Hematopoietic multipotent progenitor cell treated with erythropoietin and hydrocortisone succinate and interleukin-3 and kit ligand, for 6 days (in vitro differentiated cells): ENCODE measurements at regions not wholly inside any gene's neighbourhood (a gene's known extent, or its start where the extent isn't known, plus 50 kb on each side); places are given as distances from the start of the nearest gene placed in this dataset.
"Not testable (repeated sequence)": the region's sequence is repeated elsewhere in the genome, so short reads cannot be mapped to it uniquely, and the experiment has no call there.

ENCODE experiments used
- DNase-seq: peaks from one replicate; pipeline ENCODE4 v3.0.0-alpha.2; 2015

DNA sequence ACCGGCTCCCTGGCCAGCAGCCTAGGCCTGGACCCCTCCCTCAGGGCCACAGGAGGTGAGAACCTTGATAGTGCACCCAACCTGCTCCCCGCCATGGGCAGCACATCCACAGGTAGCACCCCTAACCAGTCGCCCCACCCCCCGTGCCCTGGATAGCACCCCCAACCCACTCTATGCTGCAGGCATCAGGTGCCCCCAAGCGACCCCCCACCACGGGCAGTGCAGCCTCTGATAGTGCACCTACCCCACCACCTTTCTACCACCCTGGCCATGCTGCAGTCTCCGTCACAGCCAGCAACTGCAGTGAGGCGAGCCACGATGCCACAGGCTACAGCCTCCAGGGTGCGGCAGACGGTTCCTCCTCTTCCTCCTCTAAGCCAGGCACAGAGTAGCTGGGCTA is 55.6 kb downstream of the SOWAHC start:
- no peak for DNase-seq

DNA sequence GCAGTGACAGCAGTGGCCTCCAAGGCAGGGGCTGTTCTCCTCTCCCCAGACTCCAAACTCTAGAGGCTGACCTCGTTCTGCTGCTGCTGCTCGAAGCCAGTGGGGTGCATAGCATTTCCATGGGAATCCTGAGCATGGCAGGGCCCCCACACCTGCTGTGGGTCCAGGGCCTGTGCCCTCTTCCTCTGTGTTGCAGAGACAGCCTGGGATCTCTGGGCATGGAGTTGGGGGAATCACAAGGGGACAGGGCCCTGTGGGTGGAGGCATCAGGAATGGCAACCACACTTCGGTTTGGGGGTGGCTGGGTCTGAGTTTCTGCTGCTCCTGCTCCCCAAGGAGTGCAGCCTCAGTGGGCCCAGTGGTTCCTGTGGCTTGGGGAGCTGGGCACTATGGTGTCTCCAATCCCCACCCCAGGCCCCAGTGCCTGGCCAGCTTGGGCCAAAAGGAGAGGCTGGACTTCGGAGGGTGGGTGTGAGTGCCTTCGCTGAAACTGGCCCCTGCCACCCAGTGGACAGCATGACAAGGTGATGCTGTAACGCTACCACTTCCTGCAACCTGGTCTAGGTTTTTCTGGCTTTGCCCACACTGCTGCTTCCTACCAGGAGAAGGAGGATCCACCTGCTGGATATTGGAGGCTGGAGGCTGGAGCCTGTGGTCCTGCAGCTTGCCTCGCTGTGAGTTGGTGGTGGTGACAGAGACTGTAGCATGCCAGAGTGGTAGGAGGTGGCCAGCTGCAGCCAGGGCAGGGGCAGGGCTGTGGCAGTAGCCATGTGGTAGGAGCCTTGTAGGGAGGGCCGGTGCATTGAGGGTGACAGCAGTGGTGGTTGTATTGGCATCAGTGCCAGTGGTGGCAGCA is 56.6 kb downstream of the SOWAHC start:
- no peak for DNase-seq

DNA sequence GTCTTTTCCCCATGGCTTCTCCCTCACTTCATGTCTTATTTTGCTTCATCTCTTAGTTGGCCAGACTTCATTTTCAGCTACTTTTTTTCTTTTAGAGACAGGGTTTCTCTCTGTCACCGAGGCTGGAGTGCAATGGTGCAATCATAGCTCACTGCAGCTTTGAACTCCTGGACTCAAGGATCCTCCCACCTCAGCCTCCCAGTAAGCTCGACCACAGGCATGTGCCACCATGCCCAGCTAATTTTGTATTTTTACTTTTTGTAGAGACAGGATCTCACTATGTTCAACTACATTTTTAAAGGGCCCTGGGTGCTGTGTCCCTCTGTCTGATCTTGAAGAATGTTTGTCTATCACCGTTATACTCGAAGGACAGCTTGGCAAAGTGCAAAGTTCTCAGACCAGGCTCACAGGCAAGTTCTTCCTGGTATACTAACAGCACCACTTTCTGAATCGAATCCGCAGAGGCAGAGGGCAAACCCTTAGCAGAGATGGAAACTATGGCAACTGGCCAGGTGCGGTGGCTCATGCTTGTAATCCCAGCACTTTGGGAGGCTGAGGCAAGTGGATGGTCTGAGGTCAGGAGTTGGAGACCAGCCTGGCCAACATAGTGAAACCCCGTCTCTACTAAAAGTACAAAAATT is 60.9 kb downstream of the SOWAHC start:
- no peak for DNase-seq

DNA sequence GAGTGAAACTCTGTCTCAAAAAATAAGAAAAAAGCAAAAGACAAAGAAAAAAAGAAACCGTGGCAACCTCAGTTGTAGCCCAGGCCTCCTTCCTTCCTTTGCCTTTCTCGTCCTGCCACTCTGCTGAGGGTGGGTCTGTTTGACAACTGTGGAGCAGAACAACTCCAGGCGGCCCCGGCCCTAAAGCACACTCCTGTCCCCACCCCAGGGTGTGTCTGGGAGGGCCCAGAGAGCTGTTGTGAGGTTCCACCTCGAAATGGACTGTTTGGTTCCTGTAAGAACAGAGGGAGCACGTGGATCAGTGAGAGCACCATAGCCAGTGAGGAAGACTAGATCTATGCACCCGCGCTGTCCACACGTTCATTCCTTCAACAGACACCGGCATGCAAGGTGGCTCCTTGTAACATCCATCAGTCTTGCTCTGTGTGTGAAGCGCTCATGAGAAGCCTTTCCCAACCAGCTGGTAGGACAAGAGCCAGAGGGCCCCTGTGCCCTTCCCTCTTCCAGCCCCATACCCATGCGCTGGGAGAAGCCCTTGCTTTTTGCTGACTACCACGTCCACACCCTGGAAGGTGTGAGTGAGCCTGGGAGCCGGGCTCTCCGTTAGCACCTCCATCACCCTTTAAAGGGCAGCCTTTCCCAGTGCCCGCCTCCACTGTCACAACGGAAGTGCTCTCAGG is 61.6 kb downstream of the SOWAHC start:
- DNase-seq = no peak

DNA sequence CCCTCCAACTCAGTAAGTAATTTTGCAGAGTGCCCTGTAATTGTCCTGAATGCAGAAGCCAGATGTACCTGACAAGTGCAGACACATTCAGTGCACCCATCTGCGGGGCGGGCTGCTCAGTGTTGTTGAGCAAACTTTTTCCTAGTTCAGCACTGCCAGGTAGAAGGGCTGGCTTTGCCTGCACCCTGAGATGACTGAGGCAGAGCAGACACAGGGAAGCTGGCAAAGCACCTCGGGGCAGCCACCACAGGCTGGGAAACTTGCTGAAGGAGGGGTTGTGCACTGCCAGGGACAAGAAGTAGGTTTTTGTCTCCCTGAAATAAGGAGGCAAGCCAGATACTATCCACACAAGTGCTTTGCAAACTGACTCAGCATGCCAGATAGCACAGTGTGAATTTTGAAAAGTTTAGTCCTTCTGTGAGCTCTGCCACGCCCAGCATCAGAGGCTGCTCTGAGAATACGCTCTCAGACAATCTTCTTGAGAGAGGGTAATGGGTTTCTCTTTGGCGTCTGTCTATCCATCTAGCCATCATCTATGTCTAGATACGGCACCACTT is 62.3 kb downstream of the SOWAHC start:
- DNase-seq = no peak

DNA sequence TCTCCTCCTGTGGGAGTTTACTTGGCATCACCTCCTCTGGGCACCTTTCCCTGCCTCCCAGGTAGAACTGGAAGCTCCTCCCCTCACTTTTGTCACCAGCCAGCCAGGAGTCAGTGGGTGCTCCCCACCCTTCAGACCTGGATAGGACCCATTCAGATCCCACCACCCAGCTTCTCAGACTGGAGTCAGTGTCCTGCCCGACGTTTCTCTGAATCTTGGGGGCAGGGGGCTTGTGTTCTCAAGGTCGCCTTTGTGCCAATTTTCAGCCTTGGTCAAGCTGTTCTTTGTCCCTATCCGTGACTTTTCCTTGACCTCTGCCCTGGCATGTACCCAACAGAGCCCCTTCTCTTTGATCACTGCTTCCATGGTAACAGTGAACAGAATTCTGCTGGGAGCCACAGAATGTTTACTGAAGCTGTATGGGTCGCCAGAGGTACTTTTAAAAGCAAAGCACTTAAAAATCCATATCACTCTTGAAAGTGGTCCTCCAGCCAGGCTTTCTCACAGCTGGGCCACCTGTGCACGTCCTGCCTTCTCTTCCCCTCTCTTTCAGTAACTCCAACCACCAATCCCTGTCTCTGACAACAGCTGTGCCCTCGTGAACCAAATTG is 63.1 kb downstream of the SOWAHC start:
- DNase-seq = not testable (repeated sequence)

DNA sequence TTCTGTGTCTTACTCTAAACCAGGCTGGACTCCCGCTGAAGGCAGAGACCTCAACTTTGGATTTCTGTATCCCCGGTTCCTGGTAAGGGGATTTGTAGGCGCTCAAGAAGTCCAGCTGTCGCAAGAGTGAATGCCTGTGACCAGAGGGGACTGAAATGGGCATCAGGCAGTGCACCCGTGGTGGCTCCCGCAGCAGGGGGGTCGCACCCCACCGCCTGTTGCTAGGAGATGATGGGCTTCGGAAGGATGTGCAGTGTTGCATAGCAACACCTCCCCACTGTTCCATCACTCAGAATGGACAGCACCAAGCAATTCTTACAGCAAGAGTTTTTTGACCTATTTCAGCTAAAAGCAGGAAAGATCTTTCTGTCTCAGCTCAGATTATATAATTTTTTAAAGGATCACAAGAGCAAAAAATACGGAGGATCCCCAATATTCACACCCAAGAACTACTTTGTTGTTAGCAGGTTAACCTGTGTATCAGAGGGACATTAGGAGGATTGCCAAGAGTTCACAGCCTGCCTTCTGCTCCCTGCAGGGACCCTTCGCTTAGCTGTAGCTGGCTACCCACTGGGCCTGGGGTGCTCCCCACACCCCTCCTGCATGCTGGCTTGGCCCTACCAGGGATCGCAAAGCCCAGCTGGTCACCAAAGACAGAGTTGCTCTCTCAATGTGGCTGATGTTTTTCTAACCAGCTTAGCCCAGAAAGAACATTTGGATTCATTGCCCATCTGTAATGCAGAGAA is 63.8 kb downstream of the SOWAHC start:
- no peak for DNase-seq

DNA sequence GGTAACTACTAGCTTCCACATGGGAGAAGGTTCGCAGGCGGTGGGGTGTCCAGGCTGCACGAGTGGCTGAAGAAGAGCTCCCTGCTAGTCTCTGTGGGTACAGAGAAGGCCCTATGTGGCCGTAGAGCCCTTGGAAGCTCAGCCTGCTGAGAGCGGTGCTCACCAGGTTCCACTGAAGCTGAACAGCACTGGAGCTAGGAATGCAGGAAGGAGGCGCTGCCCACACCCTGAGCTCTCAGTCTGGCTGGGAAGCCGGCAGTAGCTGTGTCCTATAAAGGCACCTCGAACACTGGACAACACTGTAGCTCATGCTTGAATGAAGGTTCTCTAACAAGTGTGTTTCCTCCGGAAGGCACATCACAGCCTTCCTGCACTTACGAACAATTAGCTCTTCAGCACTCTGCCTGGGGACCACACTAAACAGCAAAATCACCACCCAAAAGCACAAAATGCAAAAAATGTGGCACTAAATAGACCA is 64.6 kb downstream of the SOWAHC start:
- DNase-seq = not testable (repeated sequence)

DNA sequence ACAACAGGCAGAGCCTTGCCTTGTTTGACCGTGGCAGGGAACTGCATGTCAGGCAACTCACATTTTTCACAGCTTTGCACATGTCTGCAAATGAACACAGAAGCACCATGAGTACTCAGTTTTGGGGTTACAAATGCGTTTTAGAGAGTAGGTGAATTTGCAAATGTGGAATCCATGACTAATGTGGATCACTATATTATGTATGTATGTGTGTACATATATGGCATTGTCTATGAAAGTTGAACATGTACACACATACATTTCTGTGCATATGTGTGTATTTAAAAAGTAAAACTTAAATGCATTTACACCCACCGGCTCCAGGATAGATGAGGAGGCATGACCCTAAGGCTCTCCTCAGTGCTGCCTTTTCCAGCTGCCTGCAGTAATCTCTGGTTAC is 65.1 kb downstream of the SOWAHC start:
- no peak for DNase-seq

DNA sequence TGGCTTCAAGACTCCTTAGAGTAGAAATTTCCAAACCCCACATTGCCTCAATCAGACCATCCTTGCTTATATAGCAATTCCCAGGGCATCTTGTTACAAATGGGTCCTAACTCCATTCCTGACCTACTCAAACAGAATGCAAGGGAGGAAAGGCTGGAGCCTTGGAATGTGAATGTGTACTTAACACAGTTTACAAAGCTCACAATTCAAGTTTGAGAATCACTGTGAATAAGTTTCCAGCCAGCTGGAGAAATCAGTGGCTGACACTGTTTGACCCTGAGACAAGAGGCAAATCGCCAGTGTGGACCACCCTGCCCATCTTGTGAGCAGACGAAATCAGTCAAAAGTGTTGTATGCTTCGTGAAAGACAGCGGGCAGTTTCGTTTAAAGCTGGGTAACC is 65.5 kb downstream of the SOWAHC start:
- no peak for DNase-seq

DNA sequence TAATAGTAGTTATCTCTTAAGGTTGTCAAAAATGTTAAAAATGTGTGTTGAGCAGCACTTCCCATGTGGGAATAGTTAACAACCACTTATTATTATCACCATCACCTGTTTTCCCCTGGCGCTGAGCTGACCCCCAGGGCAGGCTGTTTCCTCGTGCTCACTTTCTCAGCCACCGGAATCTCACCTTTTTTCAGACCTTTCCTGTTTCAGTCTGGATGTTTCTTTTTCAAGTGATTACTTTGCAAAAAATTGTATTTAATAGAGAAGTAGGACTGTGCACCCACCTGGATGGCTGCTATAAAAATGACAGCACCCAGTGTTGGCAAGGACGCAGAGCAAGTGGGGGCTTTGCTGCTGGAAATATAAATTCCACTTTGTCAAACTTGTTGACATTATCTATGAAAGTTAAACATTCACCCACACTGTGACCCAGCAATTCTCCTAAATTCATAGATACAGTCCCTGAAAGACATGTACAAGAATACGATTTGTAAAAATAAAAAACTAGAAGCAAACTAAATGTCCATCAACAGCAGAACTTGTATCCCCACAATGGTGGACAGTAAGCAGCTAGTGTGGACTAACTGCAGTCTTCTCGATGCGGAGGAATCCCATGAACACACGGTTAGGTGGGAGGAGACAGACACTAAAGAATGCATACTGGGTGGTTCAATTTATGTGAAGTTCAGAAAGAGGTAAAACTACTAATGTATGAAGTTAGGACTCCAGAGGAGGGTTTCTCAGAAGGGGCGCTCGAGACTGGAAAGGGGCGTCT is 66.5 kb downstream of the SOWAHC start:
- DNase-seq = no peak

DNA sequence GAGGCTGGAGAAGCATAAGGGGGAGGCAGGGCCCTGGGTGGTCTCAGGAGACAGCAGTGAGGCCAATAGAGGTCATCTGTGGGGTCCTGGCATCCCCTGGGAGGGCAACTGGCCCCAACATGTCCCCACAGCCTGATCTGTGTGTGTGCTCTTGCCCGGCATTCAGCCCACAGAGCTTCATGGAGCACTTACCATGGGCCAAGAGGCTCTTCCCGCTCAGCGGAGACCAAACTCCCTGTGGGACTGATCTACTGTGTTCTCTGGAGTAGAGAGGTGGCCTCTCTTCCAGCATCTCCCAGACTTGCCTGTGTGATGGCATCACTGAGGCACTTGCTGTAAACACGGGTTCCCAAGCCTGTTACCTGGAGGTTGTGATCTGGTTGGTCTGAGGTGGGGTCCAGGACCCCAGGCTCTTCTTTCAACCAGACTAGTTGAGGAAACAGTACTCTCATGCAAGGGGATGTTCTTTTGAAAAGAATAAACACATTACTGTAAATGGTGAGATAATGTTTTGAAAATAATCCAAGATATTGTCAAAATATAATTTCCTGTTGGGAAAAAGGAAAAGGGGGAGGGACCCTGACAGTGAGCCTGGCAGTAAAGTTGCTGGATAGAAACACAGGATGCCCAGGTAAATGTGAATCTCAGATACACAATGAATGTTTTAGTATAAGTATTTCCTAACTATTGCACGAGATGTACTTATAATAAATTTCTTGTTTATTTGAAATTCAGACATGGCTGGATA is 67.6 kb downstream of the SOWAHC start:
- DNase-seq = no peak

DNA sequence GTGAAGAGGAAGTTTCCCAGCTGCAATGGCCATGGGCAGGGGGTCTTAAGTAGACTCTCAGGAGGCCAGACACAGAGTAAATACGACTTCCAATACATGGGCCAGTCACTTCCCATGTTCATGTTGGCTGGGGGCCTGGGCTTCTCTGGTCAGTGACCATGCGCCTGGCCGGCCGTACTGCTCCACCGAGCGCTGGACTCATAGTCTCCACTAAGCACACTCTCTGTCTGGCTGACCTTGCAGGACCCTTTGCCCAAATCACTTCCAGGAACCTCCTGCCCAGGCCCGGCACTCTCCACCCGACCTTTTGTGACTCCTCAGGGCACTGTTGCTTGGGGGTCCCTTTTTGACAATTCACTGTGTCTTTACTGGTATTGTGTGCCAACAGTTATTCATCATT is 69.3 kb downstream of the SOWAHC start:
- DNase-seq = no peak

DNA sequence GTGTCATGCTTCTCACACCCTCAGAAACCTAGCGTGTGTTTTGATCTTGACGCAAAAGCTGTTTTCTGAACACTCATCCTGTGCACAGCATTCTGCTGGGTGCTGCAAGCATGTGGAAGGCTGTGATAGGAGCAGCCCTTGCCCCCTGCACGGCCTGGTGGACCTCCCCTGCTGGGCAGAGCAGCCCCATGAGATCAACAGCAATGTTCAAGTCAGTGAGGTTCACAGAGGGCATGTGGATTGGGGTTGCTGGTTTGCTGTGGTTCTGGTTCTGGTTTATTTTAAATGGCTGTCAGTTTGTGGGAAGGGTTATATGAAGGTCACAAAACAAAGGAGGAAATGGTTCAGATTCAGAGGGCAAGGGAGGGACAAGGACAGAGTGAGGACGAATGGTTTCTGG is 71.3 kb downstream of the SOWAHC start:
- no peak for DNase-seq

DNA sequence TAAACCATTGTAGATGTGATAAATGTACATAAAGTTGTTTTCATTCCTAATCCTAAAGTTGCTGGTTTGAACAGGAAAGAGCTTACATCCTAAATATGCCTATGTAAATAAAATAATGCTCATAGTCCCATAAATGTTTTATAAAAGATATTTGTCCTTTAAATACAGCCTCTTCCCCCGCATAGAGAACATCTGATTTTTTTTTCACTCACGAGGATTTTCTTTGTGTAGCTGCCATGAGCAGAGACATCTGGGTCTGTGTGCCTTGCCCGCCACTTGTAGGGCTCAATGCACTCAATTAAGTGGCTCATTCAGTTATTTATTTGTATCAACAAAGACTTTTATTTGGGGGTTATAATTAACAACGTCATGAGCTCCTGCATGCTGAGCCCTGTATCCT is 72.8 kb downstream of the SOWAHC start:
- DNase-seq = no peak

DNA sequence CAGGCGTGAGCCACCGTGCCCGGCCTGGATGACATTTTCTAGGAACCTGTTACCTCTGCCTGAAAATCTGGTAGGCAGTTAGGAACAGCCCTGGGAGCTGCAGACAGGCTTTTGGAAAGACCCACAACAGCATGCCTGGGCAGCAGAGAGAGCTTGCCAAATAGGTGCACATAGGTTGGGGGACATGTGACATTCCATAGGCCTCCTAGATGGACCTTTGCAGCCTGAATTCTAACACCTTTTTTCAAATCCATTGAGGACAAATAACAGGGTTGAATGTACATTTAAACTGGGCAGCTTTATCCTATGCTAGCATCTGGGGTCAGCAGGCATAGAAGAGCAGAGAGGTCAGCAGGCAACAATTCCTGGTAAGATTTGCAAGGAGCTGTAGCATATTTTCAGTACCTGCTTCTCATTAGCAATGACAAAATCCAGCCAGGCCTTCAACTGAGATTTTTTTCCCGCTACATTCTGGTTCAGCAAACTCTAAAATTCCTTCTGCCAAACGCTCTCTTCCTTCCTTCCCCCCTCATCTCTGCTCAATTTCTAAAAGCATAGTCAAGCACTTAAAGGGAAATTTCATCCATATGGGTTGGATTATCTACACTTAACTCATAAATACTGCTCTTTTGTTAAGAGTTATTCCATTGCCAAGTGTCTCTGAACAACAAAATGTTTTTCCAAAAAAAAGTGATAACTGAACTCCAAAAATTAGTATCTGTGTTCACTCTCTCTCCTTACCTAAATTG is 75.2 kb downstream of the SOWAHC start:
- no peak for DNase-seq

DNA sequence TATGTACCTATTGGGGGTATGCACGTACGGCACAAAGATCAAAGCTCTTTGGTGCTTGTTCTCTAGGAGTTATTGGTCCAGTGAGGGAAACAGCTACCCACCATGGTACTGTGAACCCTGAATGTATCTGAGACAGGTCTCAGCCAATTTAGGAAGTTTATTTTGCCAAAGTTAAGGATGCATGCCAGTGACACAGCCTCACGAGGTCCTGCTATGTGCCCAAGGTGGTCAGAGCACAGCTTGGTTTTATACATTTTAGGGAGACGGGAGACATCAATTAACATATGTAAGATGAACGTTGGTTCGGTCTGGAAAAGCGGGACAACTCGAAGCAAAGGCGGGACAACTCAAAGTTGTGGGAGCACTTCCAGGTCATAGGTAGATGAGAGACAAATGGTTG is 75.8 kb downstream of the SOWAHC start:
- DNase-seq = no peak

DNA sequence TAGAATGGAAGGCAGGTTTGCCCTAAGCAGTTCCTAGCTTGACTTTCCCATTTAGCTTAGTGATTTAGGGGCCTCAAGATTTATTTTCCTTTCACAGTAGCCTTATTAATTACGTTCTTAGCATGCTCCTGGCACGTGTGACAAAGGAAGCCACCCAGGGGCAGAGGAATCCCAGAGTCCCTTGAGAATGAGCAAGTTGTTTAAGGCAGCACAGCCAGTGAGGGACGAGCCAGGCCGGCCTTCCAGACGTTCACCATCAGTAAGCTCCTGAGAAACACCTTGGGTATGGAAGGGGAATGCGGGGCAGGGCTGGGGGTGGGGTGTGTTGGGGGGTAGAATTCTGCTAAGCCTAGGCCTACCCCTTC is 76.3 kb downstream of the SOWAHC start:
- DNase-seq = no peak

DNA sequence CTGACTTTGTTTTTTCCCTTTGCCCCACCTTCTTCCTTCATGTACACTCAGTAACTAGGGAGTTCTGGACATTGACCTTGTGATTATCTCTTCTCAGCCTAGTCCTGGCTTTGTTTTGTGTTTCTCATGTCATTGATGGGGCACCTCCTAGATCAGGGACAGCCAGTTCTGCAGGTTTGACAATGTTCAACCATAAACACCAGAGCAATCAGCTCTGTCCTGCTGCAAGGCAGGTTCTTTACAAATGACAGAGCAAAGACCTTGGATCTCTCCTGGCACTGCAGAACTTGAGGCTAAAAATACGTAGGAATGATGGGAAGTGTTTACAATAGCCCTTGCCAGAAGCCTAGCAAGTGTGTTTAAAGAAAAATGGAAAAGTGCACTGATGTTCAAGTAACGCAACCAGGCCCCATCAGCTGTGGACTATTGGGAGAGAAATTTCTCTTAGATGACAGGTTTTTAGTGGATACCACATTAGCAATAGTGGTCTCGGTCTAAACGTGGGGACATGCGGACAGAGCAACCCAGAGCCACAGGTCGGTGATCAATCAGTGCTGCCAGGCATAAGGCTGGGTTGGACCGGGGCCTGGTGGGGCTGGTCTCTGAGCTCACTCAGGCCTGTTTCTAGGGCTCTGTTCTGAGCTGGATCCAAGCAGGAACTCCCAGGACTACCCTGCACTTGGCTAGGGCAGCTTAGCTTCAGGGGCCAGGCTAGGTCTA is 76.8 kb downstream of the SOWAHC start:
- DNase-seq = no peak
